Natural killer cell (primary cell): ENCODE measurements at regions not wholly inside any gene's neighbourhood (a gene's known extent, or its start where the extent isn't known, plus 50 kb on each side); places are given as distances from the start of the nearest gene placed in this dataset.

Source experiments
- ATAC-seq, 3 donors: fragments of 150-1000 bp in 2 of 3; fragments of 200-7000 bp in 1 of 3; cut with Tn5 transposase; 1 replicate in 1 of 3; 2 replicates in 2 of 3; pipeline ENCODE4 v1.10.0; 2021; ENCODE audit warnings: mild to moderate bottlenecking in 2 of 3, moderate library complexity in 2 of 3
- DNase-seq, 2 donors: peaks; one replicate each; pipeline versions ENCODE4 v3.0.0 to v3.0.0-alpha.2; 2013 to 2021; ENCODE audit warnings: mixed read lengths in 1 of 2
- H3K27ac ChIP-seq: one replicate; pipeline ENCODE4 v1.5.1; 2013; ENCODE audit warnings: mild to moderate bottlenecking, low read length
- H3K27me3 ChIP-seq: one replicate; pipeline ENCODE4 v1.6.1; 2013; ENCODE audit warnings: low read length; ENCODE audit not compliant: control insufficient read depth, insufficient read depth
- H3K36me3 ChIP-seq: one replicate; pipeline ENCODE4 v1.6.1; 2013; ENCODE audit warnings: low read length; ENCODE audit not compliant: control insufficient read depth, insufficient read depth
- H3K4me1 ChIP-seq: one replicate; pipeline ENCODE4 v1.6.1; 2013; ENCODE audit warnings: low read length; ENCODE audit not compliant: control insufficient read depth, insufficient read depth
- H3K4me3 ChIP-seq: one replicate; pipeline ENCODE4 v1.5.1; 2013; ENCODE audit warnings: low read length
- H3K9me3 ChIP-seq: one replicate; pipeline ENCODE4 v1.6.1; 2013; ENCODE audit warnings: low read length; ENCODE audit not compliant: control insufficient read depth, insufficient read depth
- H3K27ac Mint-ChIP-seq, 2 donors: one replicate each; pipeline ENCODE4 v1.8.0; 2022; ENCODE audit warnings: mild to moderate bottlenecking in 2 of 2, mixed read lengths in 2 of 2, moderate library complexity in 1 of 2
- H3K27me3 Mint-ChIP-seq, 2 donors: one replicate each; pipeline ENCODE4 v1.8.0; 2022; ENCODE audit warnings: low read depth in 2 of 2, mixed read lengths in 2 of 2
- H3K36me3 Mint-ChIP-seq: one replicate; pipeline ENCODE4 v1.8.0; 2022; ENCODE audit warnings: mixed read lengths
- H3K4me1 Mint-ChIP-seq, 2 donors: one replicate each; pipeline ENCODE4 v1.8.0; 2022; ENCODE audit warnings: mixed read lengths in 2 of 2
- H3K4me3 Mint-ChIP-seq: one replicate; pipeline ENCODE4 v1.8.0; 2022; ENCODE audit warnings: mild to moderate bottlenecking, moderate library complexity, mixed read lengths
- H3K9me3 Mint-ChIP-seq, 2 donors: one replicate each; pipeline ENCODE4 v1.8.0; 2022; ENCODE audit warnings: mixed read lengths in 2 of 2
- WGBS: methylation state at CpG from one replicate; pipeline ENCODE4 v1.1.7; 2013; ENCODE audit warnings: missing lambda C conversion rate; ENCODE audit not compliant: insufficient coverage; 5-methylcytosine and 5-hydroxymethylcytosine counted together
- intact Hi-C: fragments of 100-400 bp; cut with micrococcal nuclease; formaldehyde crosslinking; loops from one replicate; pipeline ENCODE4 v1.14.2; 2022
- TF ChIP-seq, protein P1 (sequence below): fragments of 200-600 bp; IDR thresholded peaks from one replicate; pipeline ENCODE4 v1.8.0; 2022; ENCODE audit warnings: antibody characterized with exemption

DNA sequence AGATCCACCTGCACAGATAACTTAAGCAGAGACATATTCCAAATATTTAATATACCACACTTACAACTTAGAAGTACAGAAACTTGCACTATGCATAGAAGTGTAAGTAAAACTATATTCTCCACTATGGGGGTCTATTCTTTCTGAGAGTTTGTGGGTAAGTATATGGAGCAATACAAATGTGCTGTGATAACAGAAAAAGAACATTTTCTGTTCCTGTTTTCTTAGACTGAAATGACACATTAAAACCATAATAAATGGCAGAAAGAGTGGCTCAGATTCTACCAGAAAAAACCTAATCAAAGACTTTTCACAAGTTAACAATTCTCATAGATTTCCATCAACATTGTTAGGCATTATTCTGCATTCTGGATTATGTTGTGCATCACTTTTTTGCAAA, 96.6 kb upstream of the WNT7A start:
- DNase-seq (no peak), ATAC-seq (no peak)
- Mint-ChIP-seq H3K36me3 (peaks cover 32% of the 10 kb centered on the region), H3K27me3 (peaks cover 5 to 9% of the 10 kb centered on the region in 2 donors), H3K4me1 (no peaks in the 10 kb centered on the region), H3K9me3 (peaks cover 8 to 16% of the 10 kb centered on the region in 2 donors), H3K27ac (no peak overlapping the region), H3K4me3 (no peak overlapping the region)
- intact Hi-C loops: no loop called here
- H3K4me1 ChIP-seq: no peaks in the 10 kb centered on the region
- no peaks in the 10 kb centered on the region for H3K36me3 ChIP-seq
- no peak overlapping the region for H3K4me3 ChIP-seq
- H3K27me3 ChIP-seq: no peaks in the 10 kb centered on the region
- TF ChIP-seq, protein P1, sequence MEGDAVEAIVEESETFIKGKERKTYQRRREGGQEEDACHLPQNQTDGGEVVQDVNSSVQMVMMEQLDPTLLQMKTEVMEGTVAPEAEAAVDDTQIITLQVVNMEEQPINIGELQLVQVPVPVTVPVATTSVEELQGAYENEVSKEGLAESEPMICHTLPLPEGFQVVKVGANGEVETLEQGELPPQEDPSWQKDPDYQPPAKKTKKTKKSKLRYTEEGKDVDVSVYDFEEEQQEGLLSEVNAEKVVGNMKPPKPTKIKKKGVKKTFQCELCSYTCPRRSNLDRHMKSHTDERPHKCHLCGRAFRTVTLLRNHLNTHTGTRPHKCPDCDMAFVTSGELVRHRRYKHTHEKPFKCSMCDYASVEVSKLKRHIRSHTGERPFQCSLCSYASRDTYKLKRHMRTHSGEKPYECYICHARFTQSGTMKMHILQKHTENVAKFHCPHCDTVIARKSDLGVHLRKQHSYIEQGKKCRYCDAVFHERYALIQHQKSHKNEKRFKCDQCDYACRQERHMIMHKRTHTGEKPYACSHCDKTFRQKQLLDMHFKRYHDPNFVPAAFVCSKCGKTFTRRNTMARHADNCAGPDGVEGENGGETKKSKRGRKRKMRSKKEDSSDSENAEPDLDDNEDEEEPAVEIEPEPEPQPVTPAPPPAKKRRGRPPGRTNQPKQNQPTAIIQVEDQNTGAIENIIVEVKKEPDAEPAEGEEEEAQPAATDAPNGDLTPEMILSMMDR: no peak
- no peak overlapping the region for H3K27ac ChIP-seq
- H3K9me3 ChIP-seq: peaks cover 9% of the 10 kb centered on the region

DNA sequence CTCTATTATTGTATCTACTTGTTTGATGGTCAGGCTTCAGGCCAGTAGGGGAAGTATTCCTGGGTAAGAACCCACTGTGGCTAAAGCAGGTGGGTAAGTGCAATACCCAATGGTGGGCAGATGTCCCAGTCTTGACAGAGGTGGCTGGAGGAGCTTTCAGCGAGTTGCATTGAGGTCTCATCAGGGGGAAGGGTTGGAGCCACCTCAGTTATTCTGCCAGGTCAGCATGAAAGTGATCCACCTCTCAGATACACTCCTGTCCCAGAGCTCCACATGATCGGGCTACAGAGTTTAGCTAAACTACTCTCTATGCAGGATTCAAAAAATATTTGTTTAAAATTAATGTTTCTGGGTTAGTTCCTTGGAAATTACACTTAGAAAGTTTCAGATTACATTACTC, 95.8 kb upstream of the WNT7A start:
- H3K9me3 ChIP-seq: peaks cover 9% of the 10 kb centered on the region
- no peak overlapping the region for H3K4me3 ChIP-seq
- no peak overlapping the region for H3K27ac Mint-ChIP-seq
- H3K36me3 ChIP-seq: no peaks in the 10 kb centered on the region
- H3K4me1 ChIP-seq: no peaks in the 10 kb centered on the region
- H3K9me3 Mint-ChIP-seq: peaks cover 8 to 16% of the 10 kb centered on the region in 2 donors
- DNase-seq (no peak), ATAC-seq (no peak)
- TF ChIP-seq, protein P1: no peak
- WGBS: 62% methylated on average over 1 of the region's 2 CpGs
- H3K27me3 Mint-ChIP-seq: peaks cover 5 to 9% of the 10 kb centered on the region in 2 donors
- H3K27me3 ChIP-seq: no peaks in the 10 kb centered on the region
- no peak overlapping the region for H3K27ac ChIP-seq
- intact Hi-C loops: no loop called here
- no peak overlapping the region for H3K4me3 Mint-ChIP-seq
- peaks cover 38% of the 10 kb centered on the region for H3K36me3 Mint-ChIP-seq
- no peaks in the 10 kb centered on the region for H3K4me1 Mint-ChIP-seq

DNA sequence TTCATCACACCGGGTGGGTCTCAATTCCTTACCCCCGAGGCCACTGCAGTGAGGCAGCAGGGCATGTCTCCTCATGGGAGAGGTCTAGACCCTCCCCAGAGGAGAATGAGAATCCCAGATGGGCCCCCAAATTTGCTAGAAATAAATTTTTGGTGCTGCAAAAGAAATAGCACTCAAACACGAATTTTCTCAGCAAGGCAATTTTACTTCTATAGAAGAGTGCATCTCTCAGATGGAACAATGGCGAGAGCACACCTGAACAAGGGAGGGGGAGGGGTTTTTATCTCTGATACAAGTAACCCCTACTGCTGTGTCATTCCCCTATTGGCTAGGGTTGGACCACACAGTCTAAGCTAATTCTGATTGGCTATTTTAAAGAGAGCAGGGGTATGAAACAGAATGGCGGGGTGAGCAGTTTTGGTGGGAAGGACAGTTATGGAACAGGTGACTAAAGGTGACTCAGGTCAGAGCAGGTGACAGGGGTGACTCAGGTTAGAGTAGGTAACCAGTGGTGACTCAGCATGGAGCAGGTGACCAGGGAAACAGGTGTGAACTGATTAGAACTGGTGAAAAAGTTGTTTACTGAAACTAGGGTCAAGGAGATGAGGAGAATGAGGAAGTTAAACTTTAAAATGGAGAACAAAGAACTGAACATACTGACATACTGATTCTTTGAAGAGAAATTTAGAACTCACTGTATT, 93.0 kb upstream of the WNT7A start:
- Histone ChIP-seq H3K36me3 (no peaks in the 10 kb centered on the region), H3K27ac (no peak overlapping the region), H3K27me3 (no peaks in the 10 kb centered on the region), H3K4me1 (no peaks in the 10 kb centered on the region), H3K4me3 (no peak overlapping the region), H3K9me3 (peaks cover 9% of the 10 kb centered on the region)
- ATAC-seq (no peak), DNase-seq (no peak)
- no peaks in the 10 kb centered on the region for H3K4me1 Mint-ChIP-seq
- H3K36me3 Mint-ChIP-seq: peaks cover 38% of the 10 kb centered on the region
- peaks cover 8 to 16% of the 10 kb centered on the region in 2 donors for H3K9me3 Mint-ChIP-seq
- 91% methylated on average over 4 of the region's 5 CpGs for WGBS
- no peak overlapping the region for H3K27ac Mint-ChIP-seq
- TF ChIP-seq, protein P1: no peak
- H3K4me3 Mint-ChIP-seq: no peak overlapping the region
- H3K27me3 Mint-ChIP-seq: peaks cover 5 to 9% of the 10 kb centered on the region in 2 donors
- intact Hi-C loops: no loop called here

DNA sequence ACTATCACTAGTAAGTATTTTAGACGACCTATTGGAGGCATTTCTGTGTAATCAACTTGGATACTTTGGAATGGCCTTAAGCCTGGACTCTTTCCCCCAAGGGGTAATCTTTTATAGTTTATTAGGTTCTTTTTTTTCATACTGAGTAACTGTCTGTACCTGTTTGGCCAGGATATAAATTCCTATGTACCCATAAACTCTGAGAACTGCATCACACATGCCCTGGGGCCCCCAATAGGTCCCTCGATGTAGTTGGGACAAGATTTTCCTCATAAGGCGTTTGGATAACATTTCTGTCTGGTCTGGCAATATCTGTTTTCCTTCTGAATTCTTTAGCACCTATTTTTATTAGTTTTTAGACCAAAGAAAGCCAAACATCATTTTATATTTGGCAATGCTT, 86.4 kb upstream of the WNT7A start:
- DNase-seq (no peak), ATAC-seq (no peak)
- Mint-ChIP-seq H3K27me3 (peaks cover 7 to 42% of the 10 kb centered on the region in 2 donors), H3K9me3 (no peaks in the 10 kb centered on the region), H3K4me3 (no peak overlapping the region), H3K4me1 (no peaks in the 10 kb centered on the region), H3K36me3 (peaks cover 4% of the 10 kb centered on the region), H3K27ac (no peak overlapping the region)
- TF ChIP-seq, protein P1: no peak
- no peaks in the 10 kb centered on the region for H3K36me3 ChIP-seq
- H3K4me3 ChIP-seq: no peak overlapping the region
- H3K27me3 ChIP-seq: no peaks in the 10 kb centered on the region
- no peaks in the 10 kb centered on the region for H3K4me1 ChIP-seq
- intact Hi-C loops: no loop called here
- WGBS: 76% methylated on average over 3 of the region's 3 CpGs
- no peak overlapping the region for H3K27ac ChIP-seq
- H3K9me3 ChIP-seq: no peaks in the 10 kb centered on the region
